ENCODE measurements at regions not wholly inside any gene's neighbourhood (a gene's known extent, or its start where the extent isn't known, plus 50 kb on each side); places are given as distances from the start of the nearest gene placed in this dataset.

- Histone ChIP-seq H2BK120ac (ENCODE audit: low read depth, low read length, poor library complexity, severe bottlenecking) (no peak overlapping the region), H3K9ac (ENCODE audit: extremely low read depth, insufficient read length, low read length) (no peak overlapping the region), H2AK5ac (ENCODE audit: insufficient read length, low read length) (no peak overlapping the region), H3K4ac (ENCODE audit: low read depth, low read length) (no peak overlapping the region), H3K23ac (ENCODE audit: insufficient read length, low read depth, low read length) (no peak overlapping the region), H2BK5ac (ENCODE audit: insufficient read length, low read length) (no peak overlapping the region), H3K9me3 (ENCODE audit: control insufficient read depth, low read depth, low read length) (no peaks in the 10 kb centered on the region), H3K27ac (ENCODE audit: insufficient read length, low read depth, low read length) (no peak overlapping the region), H3K4me2 (ENCODE audit: insufficient read depth, insufficient read length, low read length) (no peak overlapping the region), H3K14ac (ENCODE audit: insufficient read depth, low read length) (no peak overlapping the region), H3K79me1 (ENCODE audit: insufficient read depth, low read depth, low read length, poor library complexity, severe bottlenecking) (no peaks in the 10 kb centered on the region), H2AFZ (ENCODE audit: low read length) (no peak overlapping the region), H4K8ac (replicated peaks; ENCODE audit: insufficient read length, low read depth, low read length) (no peak overlapping the region), H2BK20ac (ENCODE audit: low read depth, low read length, poor library complexity, severe bottlenecking) (no peak overlapping the region), H2BK12ac (ENCODE audit: insufficient read length, low read depth, low read length) (no peak overlapping the region), H3K23me2 (ENCODE audit: insufficient read length, low read depth, low read length, poor library complexity, severe bottlenecking) (no peaks in the 10 kb centered on the region), H3K27me3 (ENCODE audit: insufficient read depth, low read length) (no peaks in the 10 kb centered on the region), H3T11ph (ENCODE audit: low read length) (no peak overlapping the region), H3K56ac (ENCODE audit: insufficient read length, low read depth, low read length) (no peak overlapping the region), H4K5ac (ENCODE audit: insufficient read length, low read depth, low read length) (no peak overlapping the region), H4K91ac (ENCODE audit: insufficient read length, low read depth, low read length) (no peak overlapping the region), H3K18ac (ENCODE audit: insufficient read length, low read depth, low read length) (no peak overlapping the region), H3K4me1 (ENCODE audit: insufficient read depth, low read length) (no peaks in the 10 kb centered on the region), H4K20me1 (ENCODE audit: control insufficient read depth, insufficient read depth, insufficient read length) (no peaks in the 10 kb centered on the region), H2BK15ac (ENCODE audit: low read depth, low read length) (no peak overlapping the region), H3K79me2 (ENCODE audit: insufficient read depth, low read length) (no peaks in the 10 kb centered on the region)
- DNase-seq: no peak
- no CpG with 5 or more reads among the region's 1 CpG for WGBS (ENCODE audit: extremely low coverage, insufficient read length, low lambda C conversion rate)
- Mint-ChIP-seq H3K27ac (no peak overlapping the region), H3K9me3 (no peaks in the 10 kb centered on the region), H3K4me1 (0 out of 4 replicates have a peak, but pooled peaks cover 0 to 2% of the 10 kb centered on the region in 2 experiments), H3K27me3 (ENCODE audit: low read depth) (no peaks in the 10 kb centered on the region), H3K36me3 (ENCODE audit: insufficient read depth in 1 of 3, low read depth in 3 of 3) (no peaks in the 10 kb centered on the region), H3K4me3 (no peak overlapping the region)
- TF ChIP-seq CTCF (conservative IDR thresholded peaks at IDR 0.05): no peak
Observed at GRCh38 chr12:98173773-98174427, 341.5 kb upstream of the TMPO start.

All from H9 (cell line).